CD14-positive monocyte (primary cell): ENCODE measurements at regions not wholly inside any gene's neighbourhood (a gene's known extent, or its start where the extent isn't known, plus 50 kb on each side); places are given as distances from the start of the nearest gene placed in this dataset.

ENCODE experiments used
- DNase-seq, 3 donors: peaks; one replicate each; pipeline ENCODE4 v3.0.0-alpha.2; 2011 to 2022
- H2AFZ ChIP-seq: 2 replicates; pipeline ENCODE4 v1.6.0; 2012; ENCODE audit warnings: mild to moderate bottlenecking, low read depth, low read length, inconsistent platforms; ENCODE audit not compliant: insufficient read depth, poor library complexity, severe bottlenecking
- H3K27ac ChIP-seq, 2 donors: 1 replicate in 1 of 2; 2 replicates in 1 of 2; pipeline ENCODE4 v1.5.1; 2012 to 2013; ENCODE audit warnings: low read length in 2 of 2, control low read depth in 1 of 2, inconsistent platforms in 1 of 2, low read depth in 1 of 2, mild to moderate bottlenecking in 1 of 2
- H3K27me3 ChIP-seq, 2 donors: one replicate each; pipeline versions ENCODE4 v1.6.0 to v1.6.1; 2011 to 2013; ENCODE audit warnings: low read length in 2 of 2; ENCODE audit not compliant: control insufficient read depth in 2 of 2, insufficient read depth in 2 of 2
- H3K36me3 ChIP-seq, 2 donors: replicated peaks in 1 of 2; 1 replicate in 1 of 2; 2 replicates in 1 of 2; pipeline versions ENCODE4 v1.5.1 to v1.6.1; 2012 to 2013; ENCODE audit warnings: low read length in 2 of 2, control low read depth in 1 of 2, inconsistent platforms in 1 of 2, mild to moderate bottlenecking in 1 of 2; ENCODE audit not compliant: insufficient read depth in 2 of 2, control insufficient read depth in 1 of 2
- H3K4me1 ChIP-seq, 2 donors: 1 replicate in 1 of 2; 2 replicates in 1 of 2; pipeline versions ENCODE4 v1.5.1 to v1.6.1; 2012 to 2013; ENCODE audit warnings: low read length in 2 of 2, control low read depth in 1 of 2, inconsistent platforms in 1 of 2, mild to moderate bottlenecking in 1 of 2, moderate library complexity in 1 of 2; ENCODE audit not compliant: insufficient read depth in 2 of 2, control insufficient read depth in 1 of 2
- H3K4me2 ChIP-seq: replicated peaks from 2 replicates; pipeline ENCODE3; 2012; ENCODE audit warnings: low read length, moderate library complexity, mild to moderate bottlenecking; ENCODE audit not compliant: poor library complexity, severe bottlenecking; ENCODE audit errors: extremely low read depth
- H3K4me3 ChIP-seq, 3 experiments: fragments of 200-600 bp in 1 of 3; sonication (generic) in 1 of 3; replicated peaks in 1 of 3; 1 replicate in 2 of 3; 2 replicates in 1 of 3; pipeline ENCODE4 v1.5.1; 2011 to 2013; ENCODE audit warnings: low read length in 3 of 3, mild to moderate bottlenecking in 3 of 3, control low read depth in 2 of 3, low read depth in 2 of 3, inconsistent platforms in 1 of 3, moderate library complexity in 1 of 3
- H3K79me2 ChIP-seq: 2 replicates; pipeline ENCODE4 v1.6.0; 2012; ENCODE audit warnings: mild to moderate bottlenecking, control low read depth, inconsistent platforms, low read length, moderate library complexity; ENCODE audit not compliant: insufficient read depth
- H3K9ac ChIP-seq: 2 replicates; pipeline ENCODE4 v1.6.0; 2017; ENCODE audit warnings: low read length, mild to moderate bottlenecking; ENCODE audit not compliant: insufficient read depth, poor library complexity, severe bottlenecking
- H3K9me3 ChIP-seq, 2 donors: replicated peaks in 1 of 2; 1 replicate in 1 of 2; 2 replicates in 1 of 2; pipeline versions ENCODE4 v1.5.1 to v1.6.1; 2012 to 2013; ENCODE audit warnings: low read length in 2 of 2, control low read depth in 1 of 2; ENCODE audit not compliant: control insufficient read depth in 1 of 2, insufficient read depth in 1 of 2
- H4K20me1 ChIP-seq: 2 replicates; pipeline ENCODE4 v1.6.0; 2012; ENCODE audit warnings: mild to moderate bottlenecking, low read length, control low read depth, moderate library complexity; ENCODE audit not compliant: insufficient read depth
- H3K27ac Mint-ChIP-seq, 7 donors: one replicate each; pipeline ENCODE4 v1.8.0; 2020; ENCODE audit warnings: mild to moderate bottlenecking in 7 of 7, mixed read lengths in 7 of 7, moderate library complexity in 6 of 7, inconsistent platforms in 2 of 7
- H3K27me3 Mint-ChIP-seq, 3 donors: one replicate each; pipeline ENCODE4 v1.8.0; 2021 to 2022; ENCODE audit warnings: low read depth in 3 of 3, mild to moderate bottlenecking in 3 of 3, mixed read lengths in 3 of 3, moderate library complexity in 3 of 3, inconsistent platforms in 1 of 3
- H3K36me3 Mint-ChIP-seq, 2 donors: one replicate each; pipeline ENCODE4 v1.8.0; 2020; ENCODE audit warnings: mixed read lengths in 2 of 2, inconsistent platforms in 1 of 2, mild to moderate bottlenecking in 1 of 2
- H3K4me1 Mint-ChIP-seq: one replicate; pipeline ENCODE4 v1.8.0; 2020; ENCODE audit warnings: mild to moderate bottlenecking, mixed read lengths
- H3K4me3 Mint-ChIP-seq, 2 donors: one replicate each; pipeline ENCODE4 v1.8.0; 2020; ENCODE audit warnings: mild to moderate bottlenecking in 2 of 2, mixed read lengths in 2 of 2, moderate library complexity in 1 of 2
- H3K9me3 Mint-ChIP-seq, 7 donors: one replicate each; pipeline ENCODE4 v1.8.0; 2020 to 2022; ENCODE audit warnings: mixed read lengths in 7 of 7, mild to moderate bottlenecking in 6 of 7, moderate library complexity in 6 of 7, inconsistent platforms in 2 of 7
- CTCF ChIP-seq: fragments of 200-600 bp; IDR thresholded peaks from one replicate; pipeline ENCODE4 v1.8.0; 2022; ENCODE audit warnings: antibody characterized with exemption, mild to moderate bottlenecking
- WGBS: methylation state at CpG from one replicate; pipeline ENCODE4 v1.1.5; 2013; ENCODE audit warnings: missing lambda C conversion rate; ENCODE audit not compliant: insufficient coverage; 5-methylcytosine and 5-hydroxymethylcytosine counted together
- intact Hi-C, 2 donors: fragments of 100-400 bp; cut with micrococcal nuclease; formaldehyde crosslinking; loops; one replicate each; pipeline versions ENCODE4 v1.15.0 to v1.15.1; 2023

GRCh38 chr9:100761276-100761802 lies 183.5 kb downstream of the CAVIN4 start:
- peaks cover 0 to 3% (median 2%) of the 10 kb centered on the region in 7 donors for H3K9me3 Mint-ChIP-seq
- H3K4me3 Mint-ChIP-seq = no peak overlapping the region
- H3K27ac Mint-ChIP-seq = no peak overlapping the region
- no peaks in the 10 kb centered on the region for H3K27me3 ChIP-seq
- H3K9me3 ChIP-seq = no peaks in the 10 kb centered on the region
- H3K36me3 Mint-ChIP-seq = no peaks in the 10 kb centered on the region
- H3K36me3 ChIP-seq = no peaks in the 10 kb centered on the region
- no peak overlapping the region for H3K4me2 ChIP-seq
- DNase-seq = no peak
- H3K79me2 ChIP-seq = no peaks in the 10 kb centered on the region
- TF ChIP-seq CTCF = no peak
- no peak overlapping the region for H2AFZ ChIP-seq
- H3K27me3 Mint-ChIP-seq = no peaks in the 10 kb centered on the region
- no peak overlapping the region for H3K27ac ChIP-seq
- 29% methylated on average over 1 of the region's 1 CpG for WGBS
- no peaks in the 10 kb centered on the region for H4K20me1 ChIP-seq
- no peak overlapping the region for H3K9ac ChIP-seq
- H3K4me3 ChIP-seq = no peak overlapping the region
- intact Hi-C loops = no loop called here
- H3K4me1 ChIP-seq = no peaks in the 10 kb centered on the region
- no peaks in the 10 kb centered on the region for H3K4me1 Mint-ChIP-seq

- Histone ChIP-seq H3K79me2 (no peaks in the 10 kb centered on the region), H3K4me1 (no peaks in the 10 kb centered on the region), H3K36me3 (no peaks in the 10 kb centered on the region), H3K27ac (no peak overlapping the region), H3K4me3 (no peak overlapping the region), H4K20me1 (no peaks in the 10 kb centered on the region), H3K9ac (no peak overlapping the region), H3K9me3 (no peaks in the 10 kb centered on the region), H3K4me2 (no peak overlapping the region), H2AFZ (no peak overlapping the region), H3K27me3 (no peaks in the 10 kb centered on the region)
- H3K4me3 Mint-ChIP-seq = no peak overlapping the region
- no peak for DNase-seq
- no peaks in the 10 kb centered on the region for H3K36me3 Mint-ChIP-seq
- peaks cover 0 to 3% (median 0%) of the 10 kb centered on the region in 3 donors for H3K27me3 Mint-ChIP-seq
- no peaks in the 10 kb centered on the region for H3K4me1 Mint-ChIP-seq
- intact Hi-C loops = no loop called here
- H3K27ac Mint-ChIP-seq = no peak overlapping the region
- TF ChIP-seq CTCF = no peak
- H3K9me3 Mint-ChIP-seq = peaks cover 0 to 5% (median 1%) of the 10 kb centered on the region in 7 donors
- WGBS = no CpG with 5 or more reads among the region's 1 CpG
These were observed 196.4 kb downstream of the CAVIN4 start for GRCh38 chr9:100774326-100774725.
